ENCODE measurements at regions not wholly inside any gene's neighbourhood (a gene's known extent, or its start where the extent isn't known, plus 50 kb on each side); places are given as distances from the start of the nearest gene placed in this dataset.

- DNase-seq (no peak), ATAC-seq (no peak)
Observed at GRCh38 chr9:129381481-129381957, 203.5 kb upstream of the IER5L start.

- DNase-seq: no peak
- no peak for ATAC-seq
Observed at GRCh38 chr9:129380961-129381401, 202.9 kb upstream of the IER5L start.

GRCh38 chr9:129379886-129380285 lies 201.8 kb upstream of the IER5L start:
- DNase-seq (no peak), ATAC-seq (no peak)

- ATAC-seq (no peak), DNase-seq (no peak)
Observed at GRCh38 chr9:129379181-129379836, 201.2 kb upstream of the IER5L start.

GRCh38 chr9:129377931-129378661 lies 200.0 kb upstream of the IER5L start:
- no peak for ATAC-seq
- DNase-seq: no peak

- ATAC-seq (no peak), DNase-seq (no peak)
Observed at GRCh38 chr9:129377181-129377580, 199.1 kb upstream of the IER5L start.

- ATAC-seq (no peak), DNase-seq (no peak)
Observed at GRCh38 chr9:129375845-129376244, 197.8 kb upstream of the IER5L start.

GRCh38 chr9:129374651-129375050 lies 196.6 kb upstream of the IER5L start:
- no peak for ATAC-seq
- DNase-seq: no peak

- no peak for DNase-seq
- ATAC-seq: no peak
Observed at GRCh38 chr9:129374231-129374630, 196.2 kb upstream of the IER5L start.

GRCh38 chr9:129373361-129373760 lies 195.3 kb upstream of the IER5L start:
- DNase-seq: no peak
- ATAC-seq: no peak

- no peak for DNase-seq
- ATAC-seq: no peak
Observed at GRCh38 chr9:129370770-129371169, 192.7 kb upstream of the IER5L start.

GRCh38 chr9:129368444-129368978 lies 190.4 kb upstream of the IER5L start:
- DNase-seq (no peak), ATAC-seq (no peak)

- DNase-seq: no peak
- no peak for ATAC-seq
Observed at GRCh38 chr9:129367287-129367686, 189.2 kb upstream of the IER5L start.

- ATAC-seq: no peak
Observed at GRCh38 chr9:129365196-129365595, 187.1 kb upstream of the IER5L start.

GRCh38 chr9:129363216-129363873 lies 185.3 kb upstream of the IER5L start:
- no peak for DNase-seq
- ATAC-seq: no peak

More at GRCh38 chr9:129365196-129365595, 187.1 kb upstream of the IER5L start:
- DNase-seq: no peak

- ATAC-seq (no peak), DNase-seq (no peak)
Observed at GRCh38 chr9:129362287-129363000, 184.4 kb upstream of the IER5L start.

- ATAC-seq: no peak
- no peak for DNase-seq
Observed at GRCh38 chr9:129361196-129361595, 183.1 kb upstream of the IER5L start.

GRCh38 chr9:129359916-129360536 lies 182.0 kb upstream of the IER5L start:
- ATAC-seq (no peak), DNase-seq (no peak)

GRCh38 chr9:129359162-129359811 lies 181.2 kb upstream of the IER5L start:
- no peak for DNase-seq
- ATAC-seq: no peak

GRCh38 chr9:129358621-129359154 lies 180.6 kb upstream of the IER5L start:
- ATAC-seq: no peak
- DNase-seq: no peak

GRCh38 chr9:129357773-129358245 lies 179.7 kb upstream of the IER5L start:
- DNase-seq (no peak), ATAC-seq (no peak)

Data from stimulated activated naive CD8-positive, alpha-beta T cell treated with anti-CD3 and anti-CD28 coated beads, Interleukin-15, Interleukin-2, amounts not matched to agents 100 U/mL and 50 U/mL, for 24 hours (primary cell).